NCI-H524 treated with DMSO at 0.1 percent for 48 hours (cell line): ENCODE measurements at regions not wholly inside any gene's neighbourhood (a gene's known extent, or its start where the extent isn't known, plus 50 kb on each side); places are given as distances from the start of the nearest gene placed in this dataset.

Experiments
- DNase-seq: peaks from one replicate; lab custom pipeline; 2025; lab: John Stamatoyannopoulos, UW

DNA sequence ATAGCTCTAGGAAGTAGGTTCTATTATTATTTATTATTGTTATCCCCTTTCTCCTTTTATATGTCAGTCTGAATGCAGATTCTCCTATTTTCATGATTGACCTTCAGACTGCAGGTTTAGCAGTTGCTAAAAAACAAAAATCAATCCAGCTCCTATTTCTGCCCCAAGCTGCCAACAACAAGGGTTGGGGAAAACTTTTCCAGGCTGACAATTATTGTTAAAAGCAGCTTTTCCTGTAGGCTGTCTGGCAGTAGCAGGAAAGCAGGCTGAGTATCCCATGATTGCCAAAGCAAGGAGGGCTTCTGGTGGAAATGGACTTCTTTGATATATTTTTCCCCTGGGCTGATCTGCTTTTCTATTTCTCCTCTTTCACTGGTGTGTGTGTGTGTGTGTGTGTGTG lies 78.0 kb upstream of the CTLA4 start:
- no peak for DNase-seq

- DNase-seq = no peak
Measured at GRCh38 chr2:203790134-203790852, 77.3 kb upstream of the CTLA4 start.

- no peak for DNase-seq
Measured at GRCh38 chr2:203796248-203797010, 71.1 kb upstream of the CTLA4 start.

GRCh38 chr2:203797276-203797675 lies 70.3 kb upstream of the CTLA4 start:
- DNase-seq = no peak

DNA sequence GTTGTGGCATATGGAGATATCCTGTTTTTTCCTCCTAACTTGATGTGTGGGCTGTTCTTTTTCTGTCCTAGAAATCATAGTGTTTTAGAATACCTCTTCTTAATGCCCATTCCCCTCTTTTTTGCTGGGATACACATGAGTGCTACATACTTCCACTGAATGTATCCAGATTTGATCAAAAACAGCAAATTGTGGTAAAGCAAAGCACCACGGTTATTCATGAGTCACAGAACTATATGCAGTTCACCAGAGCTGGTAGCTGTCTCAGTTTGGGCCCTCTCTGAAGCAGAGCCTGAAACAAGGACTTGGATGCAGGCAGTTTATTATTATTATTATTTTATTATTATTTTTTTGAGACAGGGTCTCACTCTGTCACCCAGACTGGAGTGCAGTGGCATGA lies 69.9 kb upstream of the CTLA4 start:
- DNase-seq = no peak

DNA sequence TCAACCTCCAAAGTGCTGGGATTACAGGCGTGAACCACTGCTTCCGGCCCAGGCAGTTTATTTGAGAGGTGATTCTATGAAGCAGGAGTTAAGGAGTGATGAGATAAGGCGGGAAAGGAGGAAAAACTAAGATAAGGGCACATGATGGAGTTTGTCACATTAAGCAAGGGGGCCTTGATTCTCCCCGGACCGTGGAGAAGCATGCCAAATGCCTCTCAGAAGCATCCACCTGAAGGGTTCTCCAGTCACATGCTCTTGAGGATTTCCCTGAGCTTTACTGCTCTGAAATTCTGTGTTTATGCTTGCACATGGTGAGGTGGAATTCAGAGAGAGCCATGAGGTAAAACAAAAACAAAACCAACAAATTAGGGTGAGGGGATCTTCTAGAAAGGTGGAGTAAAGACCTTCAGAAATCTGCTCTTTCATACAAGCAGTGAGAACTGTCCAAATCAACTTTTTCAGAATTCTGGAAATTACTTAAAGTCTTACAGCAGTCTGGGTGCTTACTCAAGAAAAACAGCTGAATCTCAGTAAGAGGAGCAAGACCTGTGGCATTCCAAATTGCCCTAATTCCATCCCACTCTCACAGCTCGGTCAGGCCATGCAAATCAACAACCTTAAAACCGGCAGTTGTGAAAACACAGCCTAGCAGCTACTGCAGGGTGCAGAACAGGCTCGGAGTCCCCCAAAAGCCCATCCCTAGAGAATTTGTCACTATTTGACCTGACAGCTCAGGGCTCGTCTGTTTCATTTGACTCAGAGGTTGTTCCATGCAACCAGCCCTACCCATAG lies 69.1 kb upstream of the CTLA4 start:
- DNase-seq = no peak

GRCh38 chr2:203799908-203800307 lies 67.7 kb upstream of the CTLA4 start:
- no peak for DNase-seq

DNA sequence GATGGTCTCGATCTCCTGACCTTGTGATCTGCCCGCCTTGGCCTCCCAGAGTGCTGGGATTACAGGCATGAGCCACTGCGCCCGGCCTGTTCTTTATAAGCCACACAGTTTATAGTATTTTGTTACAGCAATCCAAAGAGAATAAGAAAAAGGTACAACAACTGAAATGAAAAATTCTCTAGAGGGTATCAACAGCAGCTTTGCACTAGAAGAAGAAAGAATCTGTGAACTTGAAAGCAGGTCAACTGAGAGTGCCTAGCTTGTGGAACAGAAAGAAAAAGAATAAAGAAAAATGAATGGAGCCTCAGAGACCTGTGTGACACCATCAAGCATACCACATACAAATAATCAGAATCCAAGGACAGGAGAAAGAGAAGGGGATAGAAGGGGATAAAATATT lies 66.8 kb upstream of the CTLA4 start:
- DNase-seq = no peak

DNA sequence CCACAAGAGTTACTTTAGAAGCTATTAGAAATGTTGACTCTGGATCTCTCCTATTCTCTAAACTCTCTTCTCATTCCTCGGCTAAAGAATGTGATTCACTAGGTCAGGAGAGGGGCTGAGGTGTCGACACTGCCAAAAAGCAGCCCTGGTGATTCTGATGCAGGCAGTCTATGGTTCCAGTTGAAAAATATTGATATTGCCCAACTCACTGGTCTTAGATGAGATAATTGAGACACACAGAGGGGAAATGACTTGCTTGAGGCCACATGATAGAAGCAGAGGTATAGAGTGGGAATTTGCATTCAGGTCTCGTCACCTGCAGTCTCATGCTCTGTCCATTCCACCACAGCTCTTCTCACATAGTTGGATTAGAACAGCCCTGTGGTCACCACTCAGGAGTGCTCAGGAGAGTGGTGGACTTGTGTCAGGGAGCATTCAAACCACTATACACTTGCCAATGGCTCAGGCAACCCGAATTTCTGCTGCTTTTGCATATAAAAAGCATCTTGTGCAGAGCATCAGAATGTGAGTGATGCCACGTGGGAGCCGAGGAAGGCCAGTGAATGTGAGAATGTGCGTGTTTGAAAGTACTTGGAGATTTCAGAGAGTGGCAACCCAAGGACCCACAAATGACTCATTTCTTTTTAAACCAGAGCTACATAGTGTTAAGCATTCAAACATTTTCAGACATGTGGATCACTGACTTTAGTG lies 65.1 kb upstream of the CTLA4 start:
- DNase-seq = no peak

- DNase-seq = no peak
Measured at GRCh38 chr2:203803053-203803429, 64.5 kb upstream of the CTLA4 start.

- no peak for DNase-seq
Measured at GRCh38 chr2:203804070-203804469, 63.5 kb upstream of the CTLA4 start.

GRCh38 chr2:203804764-203805485 lies 62.6 kb upstream of the CTLA4 start:
- DNase-seq = no peak

GRCh38 chr2:203805486-203805838 lies 62.1 kb upstream of the CTLA4 start:
- no peak for DNase-seq

DNA sequence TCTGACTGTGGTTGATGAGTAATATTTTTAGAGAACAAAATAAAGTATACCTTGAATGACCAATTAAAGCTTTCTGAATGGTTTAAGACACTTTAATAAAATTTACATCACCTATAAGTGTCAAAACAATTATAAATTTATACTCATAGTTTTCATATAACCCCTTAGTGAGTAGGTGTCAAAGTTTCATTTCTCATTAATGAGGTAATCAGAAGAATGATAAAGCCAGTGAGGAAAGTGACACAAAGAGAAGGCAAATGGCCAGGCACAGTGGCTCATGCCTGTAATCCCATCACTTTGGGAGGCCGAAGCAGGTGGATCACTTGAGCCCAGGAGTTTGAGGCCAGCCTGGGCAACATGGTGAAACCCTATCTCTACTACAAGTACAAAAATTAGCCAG lies 60.8 kb upstream of the CTLA4 start:
- no peak for DNase-seq

GRCh38 chr2:203808046-203808750 lies 59.4 kb upstream of the CTLA4 start:
- no peak for DNase-seq

- no peak for DNase-seq
Measured at GRCh38 chr2:203809084-203809521, 58.5 kb upstream of the CTLA4 start.

GRCh38 chr2:203809991-203810510 lies 57.5 kb upstream of the CTLA4 start:
- DNase-seq = no peak

DNA sequence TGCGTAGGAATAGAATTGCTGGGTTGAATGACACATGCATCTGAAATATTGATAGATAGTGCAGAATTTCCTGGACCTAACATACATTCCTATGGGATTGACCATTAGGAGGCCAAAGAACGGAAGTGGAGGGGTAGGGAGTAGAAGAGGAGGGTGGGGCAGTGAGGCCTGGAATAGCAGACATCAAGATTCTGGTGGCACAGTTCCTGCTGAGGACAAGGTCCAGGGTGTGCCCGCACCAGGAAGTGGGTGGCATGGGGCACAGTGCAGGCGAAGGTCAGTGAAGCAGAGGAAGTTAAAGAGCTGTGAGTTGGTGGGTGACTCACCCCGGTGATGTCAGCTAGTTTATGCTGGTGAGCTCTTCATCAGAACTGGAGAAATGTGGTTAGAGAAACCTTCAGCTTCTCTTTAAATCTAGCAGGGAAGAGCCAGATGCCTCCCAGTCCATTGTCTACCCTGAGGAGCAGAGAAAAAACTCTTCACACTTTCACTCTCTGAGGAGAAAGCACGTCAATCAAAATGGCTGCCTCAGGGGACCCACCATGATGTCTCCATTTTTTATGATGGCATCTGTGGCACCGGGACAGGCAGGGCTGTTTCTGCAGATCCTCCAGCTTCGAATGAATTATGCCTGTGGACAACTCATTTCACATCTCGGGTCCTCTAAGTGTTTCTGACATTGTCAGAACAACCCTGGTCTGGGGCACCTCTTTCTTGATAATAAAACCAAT lies 55.9 kb upstream of the CTLA4 start:
- no peak for DNase-seq

- no peak for DNase-seq
Measured at GRCh38 chr2:203812294-203813221, 55.0 kb upstream of the CTLA4 start.
